ENCODE measurements at regions not wholly inside any gene's neighbourhood (a gene's known extent, or its start where the extent isn't known, plus 50 kb on each side); places are given as distances from the start of the nearest gene placed in this dataset.
"Not testable (repeated sequence)": the region's sequence is repeated elsewhere in the genome, so short reads cannot be mapped to it uniquely, and the experiment has no call there.

GRCh38 chr17:73855720-73856333 is 211.6 kb upstream of the SDK2 start:
- no peak for DNase-seq

GRCh38 chr17:73856556-73856955 is 212.3 kb upstream of the SDK2 start:
- no peak for DNase-seq

- DNase-seq = not testable (repeated sequence)
Measured at GRCh38 chr17:73859439-73860008, 215.3 kb upstream of the SDK2 start.

- no peak for DNase-seq
Measured at GRCh38 chr17:73861543-73861942, 217.3 kb upstream of the SDK2 start.

GRCh38 chr17:73863761-73864535 is 219.7 kb upstream of the SDK2 start:
- no peak for DNase-seq

GRCh38 chr17:73865831-73866230 is 221.6 kb upstream of the SDK2 start:
- no peak for DNase-seq

GRCh38 chr17:73867056-73867455 is 222.8 kb upstream of the SDK2 start:
- no peak for DNase-seq

- no peak for DNase-seq
Measured at GRCh38 chr17:73870068-73870467, 225.8 kb upstream of the SDK2 start.

GRCh38 chr17:73870473-73870872 is 226.2 kb upstream of the SDK2 start:
- no peak for DNase-seq

- no peak for DNase-seq
Measured at GRCh38 chr17:73872816-73873215, 228.6 kb upstream of the SDK2 start.

GRCh38 chr17:73874008-73874720 is 229.9 kb upstream of the SDK2 start:
- DNase-seq = no peak

GRCh38 chr17:73875346-73875745 is 231.1 kb upstream of the SDK2 start:
- DNase-seq = no peak

- DNase-seq = no peak
Measured at GRCh38 chr17:73877962-73878361, 233.7 kb upstream of the SDK2 start.

GRCh38 chr17:73878923-73879322 is 234.7 kb upstream of the SDK2 start:
- no peak for DNase-seq

GRCh38 chr17:73879987-73880386 is 235.7 kb upstream of the SDK2 start:
- DNase-seq = no peak

- DNase-seq = no peak
Measured at GRCh38 chr17:73882590-73882989, 238.3 kb upstream of the SDK2 start.

- no peak for DNase-seq
Measured at GRCh38 chr17:73883175-73883574, 238.9 kb upstream of the SDK2 start.

- no peak for DNase-seq
Measured at GRCh38 chr17:73887739-73888138, 243.5 kb upstream of the SDK2 start.

- no peak for DNase-seq
Measured at GRCh38 chr17:73888862-73889261, 244.6 kb upstream of the SDK2 start.

GRCh38 chr17:73889439-73889838 is 245.2 kb upstream of the SDK2 start:
- DNase-seq = no peak

- DNase-seq = no peak
Measured at GRCh38 chr17:73890831-73891405, 246.7 kb upstream of the SDK2 start.

- DNase-seq = no peak
Measured at GRCh38 chr17:73895157-73895556, 250.9 kb upstream of the SDK2 start.

GRCh38 chr17:73896966-73897365 is 252.7 kb upstream of the SDK2 start:
- no peak for DNase-seq

Measured in stimulated activated CD4-positive, alpha-beta T cell treated with anti-CD3 and anti-CD28 coated beads, Interleukin-2, amount 100 ng/mL, for 24 hours (primary cell).